ENCODE measurements at regions not wholly inside any gene's neighbourhood (a gene's known extent, or its start where the extent isn't known, plus 50 kb on each side); places are given as distances from the start of the nearest gene placed in this dataset.

DNA sequence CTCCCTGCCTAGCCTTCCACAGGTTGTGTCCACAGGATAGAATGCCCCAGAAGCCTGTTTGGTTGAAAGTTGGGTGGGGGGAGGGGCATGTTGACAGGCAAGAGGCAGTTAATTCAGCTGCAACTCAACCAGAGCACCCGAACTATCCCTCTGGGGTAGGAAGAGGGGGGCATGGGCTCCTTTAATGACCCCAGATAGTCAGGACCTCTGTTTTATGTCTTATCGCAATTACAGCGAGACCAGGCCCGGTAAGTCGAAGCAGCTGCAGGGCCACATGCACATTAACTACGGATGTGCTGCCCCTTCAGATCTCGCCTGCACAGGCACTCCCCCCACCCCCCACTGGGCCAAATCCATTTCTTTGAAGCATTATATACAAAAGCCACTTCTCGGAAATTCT, 363.8 kb upstream of the HNRNPA3 start:
- TF ChIP-seq, protein P1, sequence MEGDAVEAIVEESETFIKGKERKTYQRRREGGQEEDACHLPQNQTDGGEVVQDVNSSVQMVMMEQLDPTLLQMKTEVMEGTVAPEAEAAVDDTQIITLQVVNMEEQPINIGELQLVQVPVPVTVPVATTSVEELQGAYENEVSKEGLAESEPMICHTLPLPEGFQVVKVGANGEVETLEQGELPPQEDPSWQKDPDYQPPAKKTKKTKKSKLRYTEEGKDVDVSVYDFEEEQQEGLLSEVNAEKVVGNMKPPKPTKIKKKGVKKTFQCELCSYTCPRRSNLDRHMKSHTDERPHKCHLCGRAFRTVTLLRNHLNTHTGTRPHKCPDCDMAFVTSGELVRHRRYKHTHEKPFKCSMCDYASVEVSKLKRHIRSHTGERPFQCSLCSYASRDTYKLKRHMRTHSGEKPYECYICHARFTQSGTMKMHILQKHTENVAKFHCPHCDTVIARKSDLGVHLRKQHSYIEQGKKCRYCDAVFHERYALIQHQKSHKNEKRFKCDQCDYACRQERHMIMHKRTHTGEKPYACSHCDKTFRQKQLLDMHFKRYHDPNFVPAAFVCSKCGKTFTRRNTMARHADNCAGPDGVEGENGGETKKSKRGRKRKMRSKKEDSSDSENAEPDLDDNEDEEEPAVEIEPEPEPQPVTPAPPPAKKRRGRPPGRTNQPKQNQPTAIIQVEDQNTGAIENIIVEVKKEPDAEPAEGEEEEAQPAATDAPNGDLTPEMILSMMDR (IDR thresholded peaks at IDR 0.05), result no peak
- no peaks in the 10 kb centered on the region for H3K36me3 ChIP-seq
- ATAC-seq (no peak), DNase-seq (no peak)
- intact Hi-C loops (cut with DNase I), result no loop called here
- no peaks in the 10 kb centered on the region for H3K9me3 ChIP-seq
- no peak overlapping the region for H3K4me3 ChIP-seq
- no peaks in the 10 kb centered on the region for H3K27me3 ChIP-seq
- H3K4me1 ChIP-seq, result no peaks in the 10 kb centered on the region
- no peak overlapping the region for H3K27ac ChIP-seq

DNA sequence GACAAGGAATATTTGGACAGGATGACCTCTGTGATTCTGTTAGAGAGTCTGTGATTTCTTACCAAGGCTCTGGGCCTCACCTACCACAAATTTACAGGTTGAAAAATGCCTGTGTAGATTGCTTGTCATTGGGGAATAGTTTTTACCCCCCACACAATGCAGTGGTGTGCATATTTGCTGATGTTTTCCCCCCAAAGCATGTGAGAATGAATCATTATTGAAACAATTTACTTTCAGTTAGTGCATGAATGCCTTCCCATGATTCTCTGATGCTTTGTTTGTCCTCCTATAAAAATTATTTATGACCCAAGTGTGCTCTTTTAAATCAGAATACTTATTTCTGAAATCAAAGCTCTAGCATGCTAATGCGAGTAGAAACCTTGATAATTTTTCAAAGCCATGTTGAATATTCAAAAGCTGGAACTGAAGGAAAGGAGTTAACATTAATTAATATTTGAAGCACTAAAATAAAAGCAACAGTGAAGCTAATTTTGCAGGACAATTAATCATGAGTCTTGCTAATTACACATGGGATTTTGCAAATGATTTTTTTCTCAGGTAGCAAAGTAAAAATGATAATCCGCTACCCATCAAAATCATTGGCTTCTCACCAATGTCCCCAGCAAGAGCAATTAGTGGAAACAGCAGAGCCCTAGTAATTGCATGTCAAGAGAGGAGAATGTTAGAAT, 361.2 kb upstream of the HNRNPA3 start:
- no peak for DNase-seq
- no peaks in the 10 kb centered on the region for H3K4me1 ChIP-seq
- H3K27me3 ChIP-seq, result no peaks in the 10 kb centered on the region
- H3K4me3 ChIP-seq, result no peak overlapping the region
- H3K9me3 ChIP-seq, result no peaks in the 10 kb centered on the region
- no peak for ATAC-seq
- H3K27ac ChIP-seq, result no peak overlapping the region
- H3K36me3 ChIP-seq, result no peaks in the 10 kb centered on the region
- intact Hi-C loops (cut with DNase I), result no loop called here
- TF ChIP-seq, protein P1 (IDR thresholded peaks at IDR 0.05), result no peak

DNA sequence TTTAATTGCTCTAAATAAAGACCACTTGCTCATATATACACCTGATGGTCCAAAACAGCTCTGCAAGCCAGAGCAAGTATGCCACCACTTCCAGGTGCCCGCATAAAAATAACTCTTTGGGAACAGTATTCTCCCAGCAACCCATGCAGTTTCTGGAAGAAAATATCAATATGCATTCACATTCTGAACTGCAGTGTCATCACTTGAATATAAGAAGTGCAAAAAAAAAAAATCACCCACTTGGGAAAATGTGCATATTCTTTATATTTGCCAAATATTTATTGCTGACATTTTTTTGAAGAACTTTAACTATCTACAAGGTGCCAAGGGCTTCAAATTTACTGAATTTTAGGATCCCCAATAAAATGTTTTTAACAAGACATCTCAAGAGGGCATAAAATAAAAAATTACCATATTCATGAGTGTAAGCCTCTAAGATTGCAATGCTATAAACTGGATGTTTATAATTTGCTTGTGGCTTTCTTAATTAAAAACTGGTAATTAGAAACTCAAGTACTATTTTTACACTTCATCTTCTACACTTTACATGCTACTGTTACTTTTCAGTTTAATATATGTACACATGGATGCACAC, 360.6 kb upstream of the HNRNPA3 start:
- intact Hi-C loops (cut with DNase I), result no loop called here
- Histone ChIP-seq H3K4me1 (no peaks in the 10 kb centered on the region), H3K9me3 (no peaks in the 10 kb centered on the region), H3K4me3 (no peak overlapping the region), H3K27me3 (no peaks in the 10 kb centered on the region), H3K27ac (no peak overlapping the region), H3K36me3 (no peaks in the 10 kb centered on the region)
- TF ChIP-seq, protein P1 (IDR thresholded peaks at IDR 0.05), result no peak
- no peak for ATAC-seq
- no peak for DNase-seq

DNA sequence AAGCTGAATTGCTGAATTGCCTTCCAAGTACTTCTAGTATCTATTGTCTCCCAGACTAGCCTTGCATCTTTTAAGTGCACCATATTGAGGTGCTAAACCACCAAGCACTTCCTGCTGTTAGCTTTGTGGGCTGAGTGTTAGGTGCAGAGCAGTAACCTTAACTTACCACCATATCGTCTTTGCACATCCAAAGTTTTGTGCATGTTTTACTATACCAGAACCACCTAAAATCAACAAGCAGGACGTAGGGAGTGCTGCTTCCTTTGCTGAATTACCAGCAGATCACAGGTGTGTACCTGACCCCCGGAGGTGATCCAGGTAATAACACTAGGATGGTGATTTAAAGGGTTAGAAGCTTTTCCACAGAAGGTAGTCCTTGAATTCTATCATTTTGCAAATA, 359.9 kb upstream of the HNRNPA3 start:
- Histone ChIP-seq H3K4me3 (no peak overlapping the region), H3K4me1 (no peaks in the 10 kb centered on the region), H3K27ac (no peak overlapping the region), H3K36me3 (no peaks in the 10 kb centered on the region), H3K27me3 (no peaks in the 10 kb centered on the region), H3K9me3 (no peaks in the 10 kb centered on the region)
- TF ChIP-seq, protein P1 (IDR thresholded peaks at IDR 0.05), result no peak
- no peak for ATAC-seq
- DNase-seq, result no peak
- intact Hi-C loops (cut with DNase I), result no loop called here

DNA sequence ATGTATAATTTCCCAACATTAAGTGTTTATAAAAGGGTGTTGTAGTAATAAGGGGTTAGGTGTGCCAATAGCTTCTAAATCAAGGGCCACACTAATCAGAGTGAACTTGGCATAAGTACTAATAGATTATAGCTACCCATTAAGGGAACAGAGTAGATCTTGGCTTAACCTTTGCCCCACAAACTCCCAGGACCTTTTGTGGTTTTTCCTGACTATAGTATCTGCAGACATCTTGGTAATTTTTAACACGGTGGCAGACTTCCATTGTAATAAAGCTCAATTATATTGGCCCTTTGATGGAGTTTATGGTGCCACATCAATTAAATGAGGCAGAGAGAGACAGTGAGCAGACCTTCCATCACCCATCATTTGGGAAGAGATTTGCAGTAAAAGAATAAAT, 358.5 kb upstream of the HNRNPA3 start:
- no peaks in the 10 kb centered on the region for H3K27me3 ChIP-seq
- ATAC-seq, result no peak
- intact Hi-C loops (cut with DNase I), result no loop called here

More for the DNA sequence above, 358.5 kb upstream of the HNRNPA3 start:
- no peak overlapping the region for H3K27ac ChIP-seq
- H3K4me1 ChIP-seq, result no peaks in the 10 kb centered on the region
- H3K36me3 ChIP-seq, result no peaks in the 10 kb centered on the region
- H3K9me3 ChIP-seq, result no peaks in the 10 kb centered on the region
- H3K4me3 ChIP-seq, result no peak overlapping the region
- TF ChIP-seq, protein P1 (IDR thresholded peaks at IDR 0.05), result no peak
- no peak for DNase-seq

Measured in left lung (tissue), 4 donors.